Prostate gland (tissue), 2 donors: ENCODE measurements at regions not wholly inside any gene's neighbourhood (a gene's known extent, or its start where the extent isn't known, plus 50 kb on each side); places are given as distances from the start of the nearest gene placed in this dataset.

Source experiments
- POLR2A ChIP-seq: fragments of 450-650 bp; IDR thresholded peaks from one replicate; pipeline ENCODE4 v1.6.1; 2016; ENCODE audit warnings: antibody characterized with exemption, mild to moderate bottlenecking
- TF ChIP-seq, protein P1 (sequence below), 4 experiments: fragments of 200-600 bp in 2 of 4; fragments of 450-650 bp in 2 of 4; sonication (generic) in 2 of 4; IDR thresholded peaks; 1 replicate in 3 of 4; 2 replicates in 1 of 4; pipeline ENCODE4 v1.5.1; 2016 to 2019; ENCODE audit warnings: antibody characterized with exemption in 4 of 4, mild to moderate bottlenecking in 2 of 4, moderate library complexity in 2 of 4

DNA sequence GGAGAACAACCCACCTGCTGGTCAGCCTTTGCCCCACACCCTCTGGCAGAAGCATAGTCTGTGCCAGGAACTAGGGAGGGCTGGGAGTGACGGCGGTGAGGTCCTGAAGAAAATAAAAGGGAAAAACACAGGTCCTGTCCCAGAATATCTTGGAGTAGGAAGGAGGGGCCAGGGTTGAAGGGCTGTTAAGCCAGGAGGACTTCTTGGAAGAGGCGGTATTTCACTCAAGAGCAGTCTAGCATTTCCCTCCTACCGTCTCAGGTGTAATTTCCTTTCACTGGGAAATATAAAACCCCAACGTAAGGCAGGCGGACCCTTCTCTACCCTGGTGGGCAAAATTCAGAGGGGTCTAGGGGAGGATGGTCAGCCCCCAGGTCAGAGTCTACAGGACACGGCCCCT lies 72.7 kb upstream of the TTC34 start:
- TF ChIP-seq, protein P1, sequence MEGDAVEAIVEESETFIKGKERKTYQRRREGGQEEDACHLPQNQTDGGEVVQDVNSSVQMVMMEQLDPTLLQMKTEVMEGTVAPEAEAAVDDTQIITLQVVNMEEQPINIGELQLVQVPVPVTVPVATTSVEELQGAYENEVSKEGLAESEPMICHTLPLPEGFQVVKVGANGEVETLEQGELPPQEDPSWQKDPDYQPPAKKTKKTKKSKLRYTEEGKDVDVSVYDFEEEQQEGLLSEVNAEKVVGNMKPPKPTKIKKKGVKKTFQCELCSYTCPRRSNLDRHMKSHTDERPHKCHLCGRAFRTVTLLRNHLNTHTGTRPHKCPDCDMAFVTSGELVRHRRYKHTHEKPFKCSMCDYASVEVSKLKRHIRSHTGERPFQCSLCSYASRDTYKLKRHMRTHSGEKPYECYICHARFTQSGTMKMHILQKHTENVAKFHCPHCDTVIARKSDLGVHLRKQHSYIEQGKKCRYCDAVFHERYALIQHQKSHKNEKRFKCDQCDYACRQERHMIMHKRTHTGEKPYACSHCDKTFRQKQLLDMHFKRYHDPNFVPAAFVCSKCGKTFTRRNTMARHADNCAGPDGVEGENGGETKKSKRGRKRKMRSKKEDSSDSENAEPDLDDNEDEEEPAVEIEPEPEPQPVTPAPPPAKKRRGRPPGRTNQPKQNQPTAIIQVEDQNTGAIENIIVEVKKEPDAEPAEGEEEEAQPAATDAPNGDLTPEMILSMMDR (IDR thresholded peaks at IDR 0.05) = no peak
- TF ChIP-seq POLR2A = no peak
